ACC112 (cell line): ENCODE measurements at regions not wholly inside any gene's neighbourhood (a gene's known extent, or its start where the extent isn't known, plus 50 kb on each side); places are given as distances from the start of the nearest gene placed in this dataset.
"Not testable (repeated sequence)": the region's sequence is repeated elsewhere in the genome, so short reads cannot be mapped to it uniquely, and the experiment has no call there.

ENCODE experiments used
- H2AFZ ChIP-seq: fragments of 200-600 bp; sonication (generic); one replicate; pipeline ENCODE4 v1.6.0; 2017; ENCODE audit warnings: antibody characterized with exemption, low read length; ENCODE audit not compliant: unreplicated experiment
- H3K27ac ChIP-seq: fragments of 200-600 bp; sonication (generic); 2 replicates; pipeline ENCODE4 v1.5.1; 2014; ENCODE audit warnings: low read depth, mild to moderate bottlenecking, antibody characterized with exemption, low read length, moderate library complexity
- H3K27me3 ChIP-seq: fragments of 200-600 bp; sonication (generic); 2 replicates; pipeline ENCODE4 v1.6.1; 2014; ENCODE audit warnings: mild to moderate bottlenecking, antibody characterized with exemption, low read length, moderate library complexity, mixed read lengths; ENCODE audit not compliant: insufficient read depth
- H3K36me3 ChIP-seq: fragments of 200-600 bp; sonication (generic); 2 replicates; pipeline ENCODE4 v1.6.1; 2016; ENCODE audit warnings: mild to moderate bottlenecking, antibody characterized with exemption, low read length, moderate library complexity, mixed read lengths; ENCODE audit not compliant: insufficient read depth
- H3K4me1 ChIP-seq: fragments of 200-600 bp; sonication (generic); one replicate; pipeline ENCODE4 v1.6.1; 2016; ENCODE audit warnings: low read length, mixed read lengths; ENCODE audit not compliant: insufficient read depth, unreplicated experiment, control insufficient read depth
- H3K4me3 ChIP-seq: fragments of 200-600 bp; sonication (generic); 2 replicates; pipeline ENCODE4 v1.5.1; 2014; ENCODE audit warnings: mild to moderate bottlenecking, low read depth, low read length
- H3K79me2 ChIP-seq: fragments of 200-600 bp; sonication (generic); one replicate; pipeline ENCODE4 v1.6.0; 2016; ENCODE audit warnings: low read length; ENCODE audit not compliant: control insufficient read depth, unreplicated experiment, insufficient read depth

- H3K4me3 ChIP-seq: no peak overlapping the region
- no peaks in the 10 kb centered on the region for H3K4me1 ChIP-seq
- H3K27me3 ChIP-seq: no peaks in the 10 kb centered on the region
- H3K27ac ChIP-seq: no peak overlapping the region
- H3K36me3 ChIP-seq: no peaks in the 10 kb centered on the region
- H3K79me2 ChIP-seq: no peaks in the 10 kb centered on the region
- H2AFZ ChIP-seq: no peak overlapping the region
Observed at GRCh38 chr1:194870860-194871259, 1684.4 kb upstream of the B3GALT2 start.

GRCh38 chr1:194866153-194866552, 1679.7 kb upstream of the B3GALT2 start:
- Histone ChIP-seq H2AFZ (no peak overlapping the region), H3K4me1 (no peaks in the 10 kb centered on the region), H3K27me3 (no peaks in the 10 kb centered on the region), H3K36me3 (no peaks in the 10 kb centered on the region), H3K27ac (no peak overlapping the region), H3K4me3 (no peak overlapping the region), H3K79me2 (no peaks in the 10 kb centered on the region)

GRCh38 chr1:194865383-194865782, 1679.0 kb upstream of the B3GALT2 start:
- Histone ChIP-seq H3K79me2 (no peaks in the 10 kb centered on the region), H3K4me1 (no peaks in the 10 kb centered on the region), H3K27me3 (no peaks in the 10 kb centered on the region), H3K4me3 (no peak overlapping the region), H2AFZ (no peak overlapping the region), H3K27ac (no peak overlapping the region), H3K36me3 (no peaks in the 10 kb centered on the region)

DNA sequence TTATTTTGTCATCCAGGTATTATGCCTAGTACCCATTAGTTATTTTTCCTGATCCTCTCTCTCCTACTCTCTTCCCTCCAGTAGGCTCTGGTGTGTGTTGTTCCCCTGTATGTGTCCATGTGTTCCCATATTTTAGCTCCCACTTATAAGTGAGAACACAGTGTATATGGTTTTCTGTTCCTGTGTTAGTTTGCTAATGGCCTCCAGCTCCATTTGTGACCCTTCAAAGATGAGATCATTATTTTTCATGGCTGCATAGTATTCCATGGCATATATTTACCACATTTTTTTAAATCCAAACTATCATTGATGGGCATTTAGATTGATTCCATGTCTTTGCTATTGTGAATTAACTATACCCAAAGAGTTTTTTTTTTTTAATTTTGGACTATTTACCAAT, 1675.7 kb upstream of the B3GALT2 start:
- no peaks in the 10 kb centered on the region for H3K27me3 ChIP-seq
- no peaks in the 10 kb centered on the region for H3K4me1 ChIP-seq
- H2AFZ ChIP-seq: no peak overlapping the region
- no peaks in the 10 kb centered on the region for H3K79me2 ChIP-seq
- H3K4me3 ChIP-seq: no peak overlapping the region
- no peak overlapping the region for H3K27ac ChIP-seq
- no peaks in the 10 kb centered on the region for H3K36me3 ChIP-seq

DNA sequence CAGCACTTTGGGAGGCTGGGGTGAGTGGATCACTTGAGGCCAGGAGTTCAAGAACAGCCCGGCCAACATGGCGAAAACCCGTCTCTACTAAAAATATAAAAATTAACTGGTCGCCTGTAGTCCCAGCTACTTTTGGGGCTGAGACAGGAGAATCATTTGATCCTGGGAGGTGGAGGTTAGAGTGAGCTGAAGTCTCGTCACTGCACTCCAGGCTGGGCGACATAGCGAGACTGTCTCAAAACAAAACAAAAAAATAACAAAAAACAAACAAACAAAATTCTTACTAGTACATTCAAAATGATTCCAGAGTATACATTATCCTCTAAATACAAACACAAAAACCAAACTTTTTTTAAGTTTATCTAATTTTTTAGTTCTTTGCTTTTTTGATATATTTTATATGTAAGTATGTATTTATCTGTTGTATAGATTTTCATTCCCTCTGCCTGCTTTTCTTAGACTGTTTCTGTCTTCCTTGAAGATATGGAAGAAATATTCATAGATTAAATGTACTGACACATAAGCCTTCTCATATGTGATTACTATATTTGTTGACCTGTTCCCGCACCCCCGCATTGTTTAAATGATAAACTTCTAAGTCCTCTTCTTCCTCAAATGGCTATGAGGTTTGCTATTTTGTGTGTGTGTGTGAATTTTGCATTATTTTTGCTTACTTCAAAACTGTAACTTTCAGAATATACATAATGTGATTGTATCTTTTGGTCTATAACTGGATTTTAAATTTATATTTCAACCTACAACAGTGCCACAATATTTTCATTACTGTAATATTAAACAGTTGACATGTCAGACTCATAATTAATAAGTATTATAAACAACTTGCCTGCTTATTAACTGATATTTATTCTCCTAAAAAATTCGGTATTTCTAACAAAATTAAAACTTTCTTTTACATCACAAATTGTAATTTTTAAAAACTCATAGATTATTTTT, 1674.1 kb upstream of the B3GALT2 start:
- Histone ChIP-seq H3K27ac (no peak overlapping the region), H3K4me3 (no peak overlapping the region), H2AFZ (no peak overlapping the region), H3K4me1 (no peaks in the 10 kb centered on the region), H3K79me2 (no peaks in the 10 kb centered on the region), H3K27me3 (no peaks in the 10 kb centered on the region), H3K36me3 (no peaks in the 10 kb centered on the region)

- H3K4me3 ChIP-seq, H3K4me1 ChIP-seq, H3K27ac ChIP-seq, H3K27me3 ChIP-seq, H2AFZ ChIP-seq, H3K79me2 ChIP-seq, H3K36me3 ChIP-seq: not testable (repeated sequence)
Observed at GRCh38 chr1:194859481-194860154, 1673.2 kb upstream of the B3GALT2 start.

DNA sequence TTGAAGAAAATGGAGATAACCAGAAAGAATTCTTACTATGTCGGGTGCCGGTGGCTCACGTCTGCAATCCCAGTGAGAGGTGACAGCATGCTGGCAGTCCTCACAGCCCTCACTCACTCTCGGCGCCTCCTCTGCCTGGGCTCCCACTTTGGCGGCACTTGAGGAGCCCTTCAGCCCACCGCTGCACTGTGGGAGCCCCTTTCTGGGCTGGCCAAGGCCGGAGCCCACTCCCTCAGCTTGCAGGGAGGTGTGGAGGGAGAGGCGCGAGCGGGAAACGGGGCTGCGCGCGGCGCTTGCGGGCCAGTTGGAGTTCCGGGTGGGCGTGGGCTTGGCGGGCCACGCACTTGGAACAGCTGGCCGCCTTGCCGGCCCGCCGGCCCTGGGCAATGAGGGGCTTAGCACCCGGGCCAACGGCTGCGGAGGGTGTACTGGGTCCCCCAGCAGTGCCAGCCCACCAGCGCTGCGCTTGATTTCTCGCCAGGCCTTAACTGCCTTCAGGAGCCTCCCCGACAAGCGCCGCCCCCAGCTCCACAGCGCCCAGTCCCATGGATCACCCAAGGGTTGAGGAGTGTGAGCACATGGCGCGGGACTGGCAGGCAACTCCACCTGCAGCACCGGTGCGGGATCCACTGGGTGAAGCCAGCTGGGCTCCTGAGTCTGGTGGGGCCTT, 1672.5 kb upstream of the B3GALT2 start:
- H3K4me1 ChIP-seq, H2AFZ ChIP-seq, H3K79me2 ChIP-seq, H3K27me3 ChIP-seq, H3K36me3 ChIP-seq, H3K27ac ChIP-seq, H3K4me3 ChIP-seq: not testable (repeated sequence)

DNA sequence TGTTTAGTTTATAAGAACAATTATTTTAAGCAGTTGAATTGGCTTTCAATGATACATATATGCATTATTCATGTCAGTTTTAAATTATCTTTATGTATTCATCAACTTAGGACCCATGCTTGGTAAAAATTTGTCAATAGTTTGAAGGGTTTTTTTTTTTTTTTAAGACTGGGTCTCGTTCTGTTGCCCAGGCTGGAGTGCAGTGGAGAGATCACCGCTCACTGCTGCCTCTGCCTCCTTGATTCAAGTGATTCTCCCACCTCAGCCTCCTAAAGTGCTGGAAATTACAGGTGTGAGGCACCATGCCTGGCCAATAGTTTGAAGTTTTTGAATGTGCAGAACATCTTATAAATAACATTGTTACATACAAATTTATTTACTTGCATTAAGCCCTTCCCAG, 1671.0 kb upstream of the B3GALT2 start:
- no peaks in the 10 kb centered on the region for H3K4me1 ChIP-seq
- no peaks in the 10 kb centered on the region for H3K27me3 ChIP-seq

GRCh38 chr1:194848846-194849245, 1662.4 kb upstream of the B3GALT2 start:
- H3K27ac ChIP-seq: no peak overlapping the region
- no peaks in the 10 kb centered on the region for H3K4me1 ChIP-seq
- no peaks in the 10 kb centered on the region for H3K36me3 ChIP-seq
- no peak overlapping the region for H3K4me3 ChIP-seq
- H3K79me2 ChIP-seq: no peaks in the 10 kb centered on the region
- H3K27me3 ChIP-seq: no peaks in the 10 kb centered on the region
- no peak overlapping the region for H2AFZ ChIP-seq

More for the DNA sequence above, 1671.0 kb upstream of the B3GALT2 start:
- H3K27ac ChIP-seq: no peak overlapping the region
- no peak overlapping the region for H3K4me3 ChIP-seq
- no peak overlapping the region for H2AFZ ChIP-seq
- H3K36me3 ChIP-seq: no peaks in the 10 kb centered on the region
- H3K79me2 ChIP-seq: no peaks in the 10 kb centered on the region

DNA sequence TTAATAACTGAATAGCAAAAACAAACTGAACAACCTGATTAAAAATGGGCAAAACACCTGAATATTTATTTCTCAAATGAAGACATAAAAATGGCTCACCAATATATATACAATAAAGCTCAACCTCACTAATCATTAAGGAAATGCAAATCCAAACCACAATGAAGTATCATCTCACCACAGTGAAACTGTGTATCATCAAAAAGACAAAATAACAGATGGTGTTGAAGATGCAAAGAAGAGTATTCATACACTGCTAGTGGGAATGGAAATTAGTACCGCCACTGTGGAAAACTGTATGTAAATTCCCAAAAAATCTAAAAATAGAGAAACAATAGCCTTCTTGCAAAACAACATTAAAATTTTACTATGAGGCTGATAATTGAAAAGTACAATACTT, 1660.1 kb upstream of the B3GALT2 start:
- H3K27me3 ChIP-seq: no peaks in the 10 kb centered on the region
- no peak overlapping the region for H2AFZ ChIP-seq
- H3K4me1 ChIP-seq: no peaks in the 10 kb centered on the region
- H3K27ac ChIP-seq: no peak overlapping the region
- H3K79me2 ChIP-seq: no peaks in the 10 kb centered on the region
- no peak overlapping the region for H3K4me3 ChIP-seq
- no peaks in the 10 kb centered on the region for H3K36me3 ChIP-seq
